GM19238 (cell line): ENCODE measurements at regions not wholly inside any gene's neighbourhood (a gene's known extent, or its start where the extent isn't known, plus 50 kb on each side); places are given as distances from the start of the nearest gene placed in this dataset.

Source experiments
- DNase-seq: peaks from one replicate; pipeline ENCODE4 v3.0.0; 2011; ENCODE audit warnings: low spot score; ENCODE audit not compliant: insufficient read length

- DNase-seq, result no peak
Measured at GRCh38 chr10:36385693-36386092, 739.7 kb upstream of the ANKRD30A start.

- DNase-seq, result no peak
Measured at GRCh38 chr10:36383349-36383748, 741.3 kb upstream of the FZD8 start.

- DNase-seq, result no peak
Measured at GRCh38 chr10:36381748-36382147, 739.7 kb upstream of the FZD8 start.

GRCh38 chr10:36380538-36380937 is 738.4 kb upstream of the FZD8 start:
- DNase-seq, result no peak

- no peak for DNase-seq
Measured at GRCh38 chr10:36375107-36375506, 733.0 kb upstream of the FZD8 start.

GRCh38 chr10:36373424-36374096 is 731.5 kb upstream of the FZD8 start:
- DNase-seq, result no peak

- DNase-seq, result no peak
Measured at GRCh38 chr10:36367362-36367761, 725.3 kb upstream of the FZD8 start.

GRCh38 chr10:36366843-36367242 is 724.7 kb upstream of the FZD8 start:
- no peak for DNase-seq

GRCh38 chr10:36366065-36366464 is 724.0 kb upstream of the FZD8 start:
- no peak for DNase-seq

GRCh38 chr10:36362257-36362656 is 720.2 kb upstream of the FZD8 start:
- DNase-seq, result no peak

GRCh38 chr10:36358736-36359135 is 716.6 kb upstream of the FZD8 start:
- no peak for DNase-seq

- DNase-seq, result no peak
Measured at GRCh38 chr10:36354633-36355032, 712.5 kb upstream of the FZD8 start.

GRCh38 chr10:36351159-36351558 is 709.1 kb upstream of the FZD8 start:
- DNase-seq, result no peak

- DNase-seq, result no peak
Measured at GRCh38 chr10:36349445-36350078, 707.5 kb upstream of the FZD8 start.

GRCh38 chr10:36345807-36346206 is 703.7 kb upstream of the FZD8 start:
- no peak for DNase-seq

- DNase-seq, result no peak
Measured at GRCh38 chr10:36345175-36345533, 703.1 kb upstream of the FZD8 start.

- no peak for DNase-seq
Measured at GRCh38 chr10:36344240-36345174, 702.4 kb upstream of the FZD8 start.

- DNase-seq, result no peak
Measured at GRCh38 chr10:36342781-36343180, 700.7 kb upstream of the FZD8 start.

- no peak for DNase-seq
Measured at GRCh38 chr10:36341471-36341870, 699.4 kb upstream of the FZD8 start.

GRCh38 chr10:36336315-36336714 is 694.2 kb upstream of the FZD8 start:
- DNase-seq, result no peak

- DNase-seq, result no peak
Measured at GRCh38 chr10:36333446-36333845, 691.4 kb upstream of the FZD8 start.

- DNase-seq, result no peak
Measured at GRCh38 chr10:36332926-36333325, 690.8 kb upstream of the FZD8 start.
